Keratinocyte (primary cell): ENCODE measurements at regions not wholly inside any gene's neighbourhood (a gene's known extent, or its start where the extent isn't known, plus 50 kb on each side); places are given as distances from the start of the nearest gene placed in this dataset.

ENCODE experiments used
- DNase-seq: peaks from one replicate; pipeline ENCODE4 v3.0.0-alpha.2; 2011; ENCODE audit warnings: low read depth, missing footprints, low spot score
- FAIRE-seq: peaks from 2 replicates; lab custom pipeline; 2011; peaks lifted over from hg19 to GRCh38; lab: Jason Lieb, UNC
- H2AFZ ChIP-seq: 2 replicates; pipeline ENCODE4 v1.6.0; 2012; ENCODE audit warnings: low read length, control low read depth, inconsistent platforms; ENCODE audit not compliant: control insufficient read depth
- H3K27ac ChIP-seq: 2 replicates; pipeline ENCODE4 v1.5.1; 2011; ENCODE audit warnings: low read length; ENCODE audit not compliant: control insufficient read depth, insufficient read depth
- H3K27me3 ChIP-seq: 3 replicates; pipeline ENCODE4 v1.6.0; 2011; ENCODE audit warnings: low read length; ENCODE audit not compliant: control insufficient read depth, insufficient read depth; ENCODE audit errors: extremely low read depth
- H3K36me3 ChIP-seq, 2 experiments: 2 replicates in 1 of 2; 3 replicates in 1 of 2; pipeline ENCODE4 v1.5.1; 2011; ENCODE audit warnings: low read length in 2 of 2, mild to moderate bottlenecking in 1 of 2; ENCODE audit not compliant: control insufficient read depth in 2 of 2, insufficient read depth in 2 of 2; ENCODE audit errors: extremely low read depth in 1 of 2
- H3K4me1 ChIP-seq: 3 replicates; pipeline ENCODE4 v1.5.1; 2011; ENCODE audit warnings: low read length; ENCODE audit not compliant: control insufficient read depth, insufficient read depth; ENCODE audit errors: extremely low read depth
- H3K4me2 ChIP-seq: 3 replicates; pipeline ENCODE4 v1.6.0; 2011; ENCODE audit warnings: low read depth, low read length; ENCODE audit not compliant: control insufficient read depth, insufficient read depth; ENCODE audit errors: extremely low read depth
- H3K4me3 ChIP-seq, 3 experiments: fragments of 200-600 bp in 1 of 3; sonication (generic) in 1 of 3; 2 replicates in 2 of 3; 3 replicates in 1 of 3; pipeline ENCODE4 v1.5.1; 2011 to 2016; ENCODE audit warnings: low read length in 3 of 3, mild to moderate bottlenecking in 3 of 3, control low read depth in 2 of 3, inconsistent platforms in 1 of 3, low read depth in 1 of 3, mixed read lengths in 1 of 3, mixed run types in 1 of 3, moderate library complexity in 1 of 3; ENCODE audit not compliant: control insufficient read depth in 2 of 3, insufficient read depth in 2 of 3; ENCODE audit errors: extremely low read depth in 1 of 3
- H3K79me2 ChIP-seq: 2 replicates; pipeline ENCODE4 v1.6.0; 2012; ENCODE audit warnings: low read length; ENCODE audit not compliant: control insufficient read depth, insufficient read depth
- H3K9ac ChIP-seq: 3 replicates; pipeline ENCODE4 v1.6.0; 2011; ENCODE audit warnings: low read length; ENCODE audit not compliant: control insufficient read depth, insufficient read depth; ENCODE audit errors: extremely low read depth
- H3K9me1 ChIP-seq: 3 replicates; pipeline ENCODE4 v1.6.0; 2011; ENCODE audit warnings: low read length; ENCODE audit not compliant: control insufficient read depth, insufficient read depth; ENCODE audit errors: extremely low read depth
- H3K9me3 ChIP-seq: 2 replicates; pipeline ENCODE4 v1.5.1; 2012; ENCODE audit warnings: low read depth, low read length; ENCODE audit not compliant: control insufficient read depth
- H4K20me1 ChIP-seq: 3 replicates; pipeline ENCODE4 v1.6.0; 2011; ENCODE audit warnings: low read length; ENCODE audit not compliant: control insufficient read depth, insufficient read depth; ENCODE audit errors: extremely low read depth
- EZH2 ChIP-seq: IDR thresholded peaks from one replicate; pipeline ENCODE4 v1.6.1; 2012; ENCODE audit warnings: inconsistent platforms, mild to moderate bottlenecking, low read length, moderate library complexity
- dilution Hi-C: fragments of 300-500 bp; cut with MboI; formaldehyde crosslinking; loops from one replicate; pipeline ENCODE4 v1.7.0; 2020; ENCODE audit warnings: low sequenced_read_pairs; ENCODE audit not compliant: extremely low pct_ligation_motif_present
- TF ChIP-seq, protein P1 (sequence below), 3 experiments: IDR thresholded peaks in 1 of 3; conservative IDR thresholded peaks in 1 of 3; optimal IDR thresholded peaks in 1 of 3; 2 replicates in 2 of 3; 3 replicates in 1 of 3; pipeline versions ENCODE3 to v1.5.1; 2011; ENCODE audit warnings: low read length in 3 of 3, mild to moderate bottlenecking in 3 of 3, moderate library complexity in 2 of 3, control low read depth in 1 of 3, inconsistent platforms in 1 of 3; ENCODE audit not compliant: insufficient read depth in 2 of 3; ENCODE audit errors: extremely low read depth in 1 of 3

DNA sequence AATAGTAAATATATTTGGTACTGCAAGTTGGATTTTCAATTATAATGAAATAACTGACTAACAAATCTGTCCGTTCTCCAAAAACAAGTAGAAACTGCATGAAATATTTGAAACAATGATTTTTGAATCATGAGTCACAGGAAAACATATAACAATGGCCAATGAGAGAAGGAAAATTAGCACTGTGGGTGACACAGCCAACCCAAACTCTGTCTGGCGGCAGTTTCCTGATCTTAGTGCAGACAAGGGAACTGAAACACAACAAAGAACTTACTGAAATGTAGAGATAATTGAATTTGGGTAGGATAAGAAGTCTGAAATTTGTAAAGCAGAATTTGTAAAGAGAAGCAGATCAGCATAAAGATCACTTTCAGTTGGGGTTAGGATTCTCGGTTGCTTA lies 2743.3 kb upstream of the PCDH20 start:
- H2AFZ ChIP-seq, result no peak overlapping the region
- dilution Hi-C loops, result no loop called here

DNA sequence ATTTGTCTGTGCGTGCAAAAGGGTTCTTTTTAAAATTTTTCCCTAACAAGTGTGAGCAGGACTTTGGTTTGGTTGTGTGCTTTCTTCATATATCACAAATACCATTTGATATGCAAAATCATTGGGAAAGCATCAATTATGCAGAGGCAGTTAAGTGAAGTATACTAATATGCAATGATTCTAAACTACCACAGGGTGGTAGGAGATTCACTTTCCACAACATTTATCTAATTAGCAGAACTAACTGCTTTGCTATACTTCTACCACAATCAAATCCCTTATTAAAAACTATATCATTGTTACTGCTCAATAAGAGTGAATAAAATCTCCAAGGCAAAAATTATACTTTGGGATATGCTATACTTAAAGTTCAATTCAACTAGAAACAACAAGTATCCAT lies 2738.9 kb upstream of the PCDH20 start:
- dilution Hi-C loops, result no loop called here
- no peaks in the 10 kb centered on the region for H3K9me3 ChIP-seq
- DNase-seq (no peak), FAIRE-seq (no peak)
- no peak overlapping the region for H3K4me3 ChIP-seq
- H3K79me2 ChIP-seq, result no peaks in the 10 kb centered on the region
- H3K36me3 ChIP-seq, result no peaks in the 10 kb centered on the region
- H3K9ac ChIP-seq, result no peak overlapping the region
- H3K27me3 ChIP-seq, result no peaks in the 10 kb centered on the region
- TF ChIP-seq, protein P1, sequence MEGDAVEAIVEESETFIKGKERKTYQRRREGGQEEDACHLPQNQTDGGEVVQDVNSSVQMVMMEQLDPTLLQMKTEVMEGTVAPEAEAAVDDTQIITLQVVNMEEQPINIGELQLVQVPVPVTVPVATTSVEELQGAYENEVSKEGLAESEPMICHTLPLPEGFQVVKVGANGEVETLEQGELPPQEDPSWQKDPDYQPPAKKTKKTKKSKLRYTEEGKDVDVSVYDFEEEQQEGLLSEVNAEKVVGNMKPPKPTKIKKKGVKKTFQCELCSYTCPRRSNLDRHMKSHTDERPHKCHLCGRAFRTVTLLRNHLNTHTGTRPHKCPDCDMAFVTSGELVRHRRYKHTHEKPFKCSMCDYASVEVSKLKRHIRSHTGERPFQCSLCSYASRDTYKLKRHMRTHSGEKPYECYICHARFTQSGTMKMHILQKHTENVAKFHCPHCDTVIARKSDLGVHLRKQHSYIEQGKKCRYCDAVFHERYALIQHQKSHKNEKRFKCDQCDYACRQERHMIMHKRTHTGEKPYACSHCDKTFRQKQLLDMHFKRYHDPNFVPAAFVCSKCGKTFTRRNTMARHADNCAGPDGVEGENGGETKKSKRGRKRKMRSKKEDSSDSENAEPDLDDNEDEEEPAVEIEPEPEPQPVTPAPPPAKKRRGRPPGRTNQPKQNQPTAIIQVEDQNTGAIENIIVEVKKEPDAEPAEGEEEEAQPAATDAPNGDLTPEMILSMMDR (optimal IDR thresholded peaks at IDR 0.05 in 1 of 3, IDR thresholded peaks at IDR 0.05 in 1 of 3, conservative IDR thresholded peaks at IDR 0.05 in 1 of 3; ENCODE audit: extremely low read depth in 1 of 3, insufficient read depth in 2 of 3, low read length in 3 of 3), result no peak
- no peak for TF ChIP-seq EZH2
- H3K9me1 ChIP-seq, result no peaks in the 10 kb centered on the region
- H4K20me1 ChIP-seq, result no peaks in the 10 kb centered on the region
- H3K27ac ChIP-seq, result no peak overlapping the region
- no peak overlapping the region for H2AFZ ChIP-seq
- no peak overlapping the region for H3K4me2 ChIP-seq
- no peaks in the 10 kb centered on the region for H3K4me1 ChIP-seq

More for the DNA sequence above, 2743.3 kb upstream of the PCDH20 start:
- no peaks in the 10 kb centered on the region for H3K36me3 ChIP-seq
- no peaks in the 10 kb centered on the region for H4K20me1 ChIP-seq
- no peaks in the 10 kb centered on the region for H3K79me2 ChIP-seq
- no peak overlapping the region for H3K27ac ChIP-seq
- FAIRE-seq (no peak), DNase-seq (no peak)
- no peaks in the 10 kb centered on the region for H3K9me1 ChIP-seq
- H3K9ac ChIP-seq, result no peak overlapping the region
- TF ChIP-seq, protein P1 (optimal IDR thresholded peaks at IDR 0.05 in 1 of 3, IDR thresholded peaks at IDR 0.05 in 1 of 3, conservative IDR thresholded peaks at IDR 0.05 in 1 of 3; ENCODE audit: extremely low read depth in 1 of 3, insufficient read depth in 2 of 3, low read length in 3 of 3), result no peak
- no peak for TF ChIP-seq EZH2
- no peaks in the 10 kb centered on the region for H3K9me3 ChIP-seq
- no peaks in the 10 kb centered on the region for H3K27me3 ChIP-seq
- H3K4me3 ChIP-seq, result no peak overlapping the region
- H3K4me2 ChIP-seq, result no peak overlapping the region
- no peaks in the 10 kb centered on the region for H3K4me1 ChIP-seq
